AG09309 (cell line): ENCODE measurements at regions not wholly inside any gene's neighbourhood (a gene's known extent, or its start where the extent isn't known, plus 50 kb on each side); places are given as distances from the start of the nearest gene placed in this dataset.

Experiments
- DNase-seq: peaks from one replicate; pipeline ENCODE4 v3.0.0-alpha.2; 2010; ENCODE audit warnings: low read depth
- H3K4me3 ChIP-seq: 2 replicates; pipeline ENCODE4 v1.5.1; 2011; ENCODE audit warnings: mild to moderate bottlenecking, low read depth, low read length, moderate library complexity; ENCODE audit not compliant: control insufficient read depth
- TF ChIP-seq, protein P1 (sequence below): IDR thresholded peaks from 2 replicates; pipeline ENCODE4 v1.5.1; 2011; ENCODE audit warnings: mild to moderate bottlenecking, low read depth, low read length, inconsistent platforms; ENCODE audit not compliant: insufficient read depth, control insufficient read depth; ENCODE audit errors: missing control alignments

DNA sequence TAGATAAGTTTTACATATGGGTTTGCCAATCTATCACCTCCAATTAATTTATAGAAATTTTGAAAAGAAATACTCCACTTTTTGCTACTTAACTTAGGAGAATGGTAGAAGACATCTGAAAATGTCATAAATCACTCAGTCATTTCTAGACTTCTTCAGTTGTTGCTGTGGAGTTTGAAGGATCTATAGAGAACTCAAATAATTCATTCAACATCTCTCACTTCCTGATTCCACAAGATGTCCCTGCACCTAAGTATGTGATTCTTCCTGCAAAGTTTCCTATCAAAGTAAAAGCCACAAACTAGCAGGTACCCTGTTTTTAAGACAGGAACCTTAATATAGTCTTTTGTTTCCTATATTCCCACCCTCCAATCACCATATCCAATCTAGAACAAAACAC, 297.1 kb upstream of the ATP10B start:
- no peak for DNase-seq
- no peak overlapping the region for H3K4me3 ChIP-seq
- TF ChIP-seq, protein P1, sequence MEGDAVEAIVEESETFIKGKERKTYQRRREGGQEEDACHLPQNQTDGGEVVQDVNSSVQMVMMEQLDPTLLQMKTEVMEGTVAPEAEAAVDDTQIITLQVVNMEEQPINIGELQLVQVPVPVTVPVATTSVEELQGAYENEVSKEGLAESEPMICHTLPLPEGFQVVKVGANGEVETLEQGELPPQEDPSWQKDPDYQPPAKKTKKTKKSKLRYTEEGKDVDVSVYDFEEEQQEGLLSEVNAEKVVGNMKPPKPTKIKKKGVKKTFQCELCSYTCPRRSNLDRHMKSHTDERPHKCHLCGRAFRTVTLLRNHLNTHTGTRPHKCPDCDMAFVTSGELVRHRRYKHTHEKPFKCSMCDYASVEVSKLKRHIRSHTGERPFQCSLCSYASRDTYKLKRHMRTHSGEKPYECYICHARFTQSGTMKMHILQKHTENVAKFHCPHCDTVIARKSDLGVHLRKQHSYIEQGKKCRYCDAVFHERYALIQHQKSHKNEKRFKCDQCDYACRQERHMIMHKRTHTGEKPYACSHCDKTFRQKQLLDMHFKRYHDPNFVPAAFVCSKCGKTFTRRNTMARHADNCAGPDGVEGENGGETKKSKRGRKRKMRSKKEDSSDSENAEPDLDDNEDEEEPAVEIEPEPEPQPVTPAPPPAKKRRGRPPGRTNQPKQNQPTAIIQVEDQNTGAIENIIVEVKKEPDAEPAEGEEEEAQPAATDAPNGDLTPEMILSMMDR = no peak

DNA sequence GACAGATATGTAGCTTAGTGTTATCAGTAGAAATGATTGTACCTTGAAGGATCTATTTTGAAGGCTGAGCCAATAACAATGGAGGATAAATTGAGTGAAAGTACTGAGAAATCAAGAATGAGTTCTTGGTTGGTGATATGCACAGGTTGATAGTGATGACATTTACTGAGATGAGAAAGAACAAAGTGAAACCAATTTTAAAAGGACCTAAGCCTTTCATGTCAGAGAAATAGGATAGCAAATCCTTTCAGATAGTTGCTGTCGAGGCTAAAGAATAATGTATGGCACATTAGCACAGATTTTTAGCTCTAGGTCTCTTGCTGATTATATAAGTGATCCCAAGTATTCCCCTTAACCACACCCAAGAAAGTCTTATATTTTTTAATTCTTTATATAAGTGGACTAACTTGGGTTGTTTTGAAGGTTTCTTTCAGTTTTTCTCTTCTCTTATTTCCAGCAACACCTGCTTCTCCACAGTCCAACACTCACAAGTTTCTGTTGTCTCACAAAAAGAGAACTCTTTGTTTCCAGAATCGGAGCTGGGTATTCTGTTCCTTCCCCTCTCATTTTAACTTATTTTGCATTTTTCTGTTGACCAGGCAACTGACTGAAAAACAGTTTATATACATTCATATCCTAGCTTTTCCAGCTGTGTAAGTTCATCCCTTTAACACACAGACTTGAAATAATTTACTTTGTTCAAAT, 286.9 kb upstream of the ATP10B start:
- TF ChIP-seq, protein P1 = no peak
- no peak overlapping the region for H3K4me3 ChIP-seq
- no peak for DNase-seq

DNA sequence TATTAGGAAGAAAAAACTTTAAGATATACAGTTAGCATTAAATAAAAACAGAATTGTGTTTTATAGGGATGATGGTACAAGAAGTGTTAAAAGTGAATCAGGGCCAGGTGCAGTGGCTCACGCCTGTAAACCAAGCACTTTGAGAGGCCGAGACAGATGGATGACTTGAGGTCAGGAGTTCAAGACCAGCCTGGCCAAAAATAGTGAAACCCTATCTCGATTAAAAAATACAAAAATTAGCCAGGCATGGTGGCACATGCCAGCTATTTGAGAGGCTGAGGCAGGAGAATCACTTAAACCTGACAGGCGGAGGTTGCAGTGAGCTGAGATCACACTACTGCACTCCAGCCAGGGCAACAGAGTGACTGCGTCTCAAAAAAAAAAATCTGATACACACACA, 282.9 kb upstream of the ATP10B start:
- TF ChIP-seq, protein P1 = no peak
- no peak for DNase-seq
- no peak overlapping the region for H3K4me3 ChIP-seq

DNA sequence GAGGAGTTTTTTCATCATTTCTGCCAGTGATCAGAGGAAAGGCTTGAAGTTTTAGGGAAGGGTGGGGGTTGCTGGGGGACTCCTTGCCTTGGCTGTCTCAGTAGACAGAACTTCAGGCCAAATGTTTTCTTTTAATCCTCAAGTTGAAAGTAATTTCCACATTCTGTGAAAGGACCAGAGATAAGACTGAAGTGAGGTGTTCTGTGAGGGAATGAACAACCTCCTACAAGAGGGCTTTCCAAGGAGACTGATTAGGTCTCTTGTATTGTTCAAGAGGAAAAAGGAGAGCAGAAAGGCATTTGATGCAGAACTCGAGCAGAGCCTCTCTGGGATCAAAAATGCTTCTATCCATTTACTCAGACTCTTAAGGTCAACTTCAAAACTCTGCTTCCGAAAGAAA, 282.1 kb upstream of the ATP10B start:
- no peak overlapping the region for H3K4me3 ChIP-seq
- TF ChIP-seq, protein P1 = no peak
- DNase-seq = no peak

DNA sequence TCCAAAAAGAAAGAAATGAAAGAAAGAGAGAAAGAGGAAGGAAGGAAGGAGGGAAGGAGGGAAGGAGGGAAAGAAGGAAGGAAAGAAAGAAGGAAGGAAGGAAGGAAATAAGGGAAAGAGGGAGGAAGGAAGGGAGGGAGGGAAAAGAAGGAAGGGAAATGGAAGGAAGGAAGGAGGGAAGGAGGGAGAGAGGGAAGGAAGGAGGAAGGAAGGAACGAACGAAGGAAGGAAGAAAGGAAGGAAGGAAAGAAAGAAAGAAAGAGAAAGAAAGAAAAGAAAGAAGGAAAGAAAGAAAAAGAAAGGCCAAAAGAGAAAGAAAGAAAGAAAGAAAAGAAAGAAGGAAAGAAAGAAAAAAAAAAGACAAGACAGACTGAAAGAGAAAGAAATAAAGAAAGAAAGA, 263.9 kb upstream of the ATP10B start:
- H3K4me3 ChIP-seq = no peak overlapping the region
- TF ChIP-seq, protein P1 = no peak
- no peak for DNase-seq

DNA sequence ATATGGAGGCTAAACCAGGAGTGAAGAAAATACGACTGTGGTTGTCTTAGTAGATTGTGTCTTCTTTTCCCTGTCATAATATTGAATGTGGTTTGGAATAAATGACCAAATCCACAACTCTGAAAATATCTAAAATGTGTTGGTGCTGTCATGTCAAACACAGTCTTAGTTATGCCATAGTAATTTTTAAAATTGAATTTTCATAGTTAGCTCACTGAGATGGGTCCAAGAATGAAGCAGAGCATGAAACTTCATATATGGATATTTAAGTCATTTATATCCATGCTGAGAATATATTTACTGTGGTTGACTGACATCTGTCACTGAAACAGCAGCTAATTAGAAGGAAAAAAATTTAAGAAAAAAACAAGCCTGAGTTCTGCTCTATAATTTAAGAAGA, 260.4 kb upstream of the ATP10B start:
- no peak overlapping the region for H3K4me3 ChIP-seq
- TF ChIP-seq, protein P1 = no peak
- DNase-seq = no peak
